NCI-H526 (cell line): ENCODE measurements at regions not wholly inside any gene's neighbourhood (a gene's known extent, or its start where the extent isn't known, plus 50 kb on each side); places are given as distances from the start of the nearest gene placed in this dataset.

Source experiments
- DNase-seq, 2 experiments: peaks; one replicate each; lab custom pipeline; 2025; lab: John Stamatoyannopoulos, UW

GRCh38 chr5:88544136-88544645 lies 275.5 kb upstream of the TMEM161B start:
- no peak for DNase-seq

GRCh38 chr5:88542786-88543185 lies 274.1 kb upstream of the TMEM161B start:
- DNase-seq: no peak

- DNase-seq: no peak
Observed at GRCh38 chr5:88540471-88541115, 271.9 kb upstream of the TMEM161B start.

- DNase-seq: no peak
Observed at GRCh38 chr5:88539693-88540365, 271.2 kb upstream of the TMEM161B start.

GRCh38 chr5:88539026-88539425 lies 270.4 kb upstream of the TMEM161B start:
- no peak for DNase-seq

GRCh38 chr5:88536146-88536545 lies 267.5 kb upstream of the TMEM161B start:
- no peak for DNase-seq

GRCh38 chr5:88524941-88525340 lies 256.3 kb upstream of the TMEM161B start:
- DNase-seq: no peak

- DNase-seq: no peak
Observed at GRCh38 chr5:88519066-88519465, 250.4 kb upstream of the TMEM161B start.

- no peak for DNase-seq
Observed at GRCh38 chr5:88518131-88519016, 249.7 kb upstream of the TMEM161B start.

GRCh38 chr5:88515881-88516819 lies 247.5 kb upstream of the TMEM161B start:
- no peak for DNase-seq

GRCh38 chr5:88515068-88515467 lies 246.4 kb upstream of the TMEM161B start:
- DNase-seq: no peak

GRCh38 chr5:88509403-88509802 lies 240.8 kb upstream of the TMEM161B start:
- no peak for DNase-seq

GRCh38 chr5:88507261-88507660 lies 238.6 kb upstream of the TMEM161B start:
- no peak for DNase-seq

- DNase-seq: no peak
Observed at GRCh38 chr5:88503406-88503805, 234.8 kb upstream of the TMEM161B start.

- no peak for DNase-seq
Observed at GRCh38 chr5:88503041-88503345, 234.3 kb upstream of the TMEM161B start.

- no peak for DNase-seq
Observed at GRCh38 chr5:88502179-88503040, 233.8 kb upstream of the TMEM161B start.

GRCh38 chr5:88495810-88496209 lies 227.2 kb upstream of the TMEM161B start:
- no peak for DNase-seq

- no peak for DNase-seq
Observed at GRCh38 chr5:88490874-88491273, 222.2 kb upstream of the TMEM161B start.

GRCh38 chr5:88489364-88489763 lies 220.7 kb upstream of the TMEM161B start:
- no peak for DNase-seq

GRCh38 chr5:88488561-88488960 lies 219.9 kb upstream of the TMEM161B start:
- DNase-seq: no peak

- DNase-seq: no peak
Observed at GRCh38 chr5:88488130-88488529, 219.5 kb upstream of the TMEM161B start.
